ENCODE measurements at regions not wholly inside any gene's neighbourhood (a gene's known extent, or its start where the extent isn't known, plus 50 kb on each side); places are given as distances from the start of the nearest gene placed in this dataset.

- TF ChIP-seq CTCF (IDR thresholded peaks at IDR 0.05): no peak
- DNase-seq (ENCODE audit: low spot score): no peak
- H3K27ac ChIP-seq: no peak overlapping the region
- H3K4me3 ChIP-seq: no peak overlapping the region
Observed at GRCh38 chr12:19036673-19037357, 92.7 kb upstream of the PLEKHA5 start.

GRCh38 chr12:19038209-19038608 is 91.3 kb upstream of the PLEKHA5 start:
- Histone ChIP-seq H3K27ac (no peak overlapping the region), H3K4me3 (no peak overlapping the region)
- DNase-seq (ENCODE audit: low spot score): no peak
- TF ChIP-seq CTCF (IDR thresholded peaks at IDR 0.05): no peak

DNA sequence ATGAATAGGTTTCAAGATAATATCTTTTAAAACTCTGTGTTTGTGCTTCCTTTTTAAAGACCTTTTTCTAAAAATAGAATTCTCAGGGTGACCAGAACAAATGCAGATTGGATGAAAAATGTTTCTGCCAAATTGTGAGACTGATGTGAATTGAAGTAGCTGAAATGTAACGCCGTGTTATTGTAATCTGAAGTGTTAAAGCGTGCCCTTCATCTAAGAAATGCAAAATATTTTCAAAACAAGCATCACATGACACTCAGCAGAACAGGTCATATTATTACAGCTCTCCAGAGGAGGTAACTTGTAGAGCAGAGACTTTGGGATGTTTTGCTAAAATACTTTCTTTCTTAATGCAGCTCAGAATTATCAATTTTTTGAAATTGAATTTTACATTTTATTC is 90.0 kb upstream of the PLEKHA5 start:
- TF ChIP-seq CTCF (IDR thresholded peaks at IDR 0.05): no peak
- no peak for DNase-seq (ENCODE audit: low spot score)
- H3K4me3 ChIP-seq: no peak overlapping the region
- no peak overlapping the region for H3K27ac ChIP-seq

GRCh38 chr12:19042221-19042620 is 87.3 kb upstream of the PLEKHA5 start:
- no peak overlapping the region for H3K27ac ChIP-seq
- no peak for TF ChIP-seq CTCF (IDR thresholded peaks at IDR 0.05)
- DNase-seq (ENCODE audit: low spot score): no peak
- H3K4me3 ChIP-seq: no peak overlapping the region

DNA sequence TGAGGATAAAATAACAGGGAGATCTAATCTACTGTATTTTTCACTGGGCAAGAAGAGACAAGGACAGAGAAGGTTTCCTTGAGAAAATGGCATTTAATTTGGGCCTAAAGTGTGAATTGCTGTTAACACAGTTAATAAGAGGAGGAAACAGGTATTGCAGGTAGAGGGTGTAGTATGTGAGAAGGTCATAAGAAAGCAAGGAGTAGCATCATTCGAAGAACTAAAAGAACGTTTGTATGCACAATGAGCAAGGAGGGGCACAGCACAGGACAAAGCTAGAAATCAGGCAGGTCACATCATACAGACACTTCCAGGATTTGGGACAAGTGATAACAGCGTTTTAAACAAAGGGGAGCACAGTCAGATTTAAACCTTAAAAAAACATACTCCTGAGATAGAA is 85.1 kb upstream of the PLEKHA5 start:
- Histone ChIP-seq H3K27ac (no peak overlapping the region), H3K4me3 (no peak overlapping the region)
- no peak for TF ChIP-seq CTCF (IDR thresholded peaks at IDR 0.05)
- no peak for DNase-seq (ENCODE audit: low spot score)

GRCh38 chr12:19044891-19045290 is 84.6 kb upstream of the PLEKHA5 start:
- no peak for TF ChIP-seq CTCF (IDR thresholded peaks at IDR 0.05)
- no peak overlapping the region for H3K27ac ChIP-seq
- no peak for DNase-seq (ENCODE audit: low spot score)

GRCh38 chr12:19045426-19045825 is 84.1 kb upstream of the PLEKHA5 start:
- TF ChIP-seq CTCF (IDR thresholded peaks at IDR 0.05): no peak
- Histone ChIP-seq H3K4me3 (no peak overlapping the region), H3K27ac (no peak overlapping the region)
- DNase-seq (ENCODE audit: low spot score): no peak

More at GRCh38 chr12:19044891-19045290, 84.6 kb upstream of the PLEKHA5 start:
- H3K4me3 ChIP-seq: no peak overlapping the region
